Glutamatergic neuron (in vitro differentiated cells): ENCODE measurements at regions not wholly inside any gene's neighbourhood (a gene's known extent, or its start where the extent isn't known, plus 50 kb on each side); places are given as distances from the start of the nearest gene placed in this dataset.

Experiments
- DNase-seq: peaks from one replicate; pipeline ENCODE4 v3.0.0; 2022
- H3K27ac Mint-ChIP-seq: one replicate; pipeline ENCODE4 v1.8.0; 2020; ENCODE audit warnings: mild to moderate bottlenecking, mixed read lengths, inconsistent platforms; ENCODE audit not compliant: unreplicated experiment
- H3K27me3 Mint-ChIP-seq: one replicate; pipeline ENCODE4 v1.8.0; 2020; ENCODE audit warnings: mild to moderate bottlenecking, moderate library complexity, mixed read lengths, inconsistent platforms; ENCODE audit not compliant: unreplicated experiment
- H3K36me3 Mint-ChIP-seq: one replicate; pipeline ENCODE4 v1.8.0; 2020; ENCODE audit warnings: mild to moderate bottlenecking, mixed read lengths, inconsistent platforms; ENCODE audit not compliant: unreplicated experiment
- H3K4me1 Mint-ChIP-seq: one replicate; pipeline ENCODE4 v1.8.0; 2020; ENCODE audit warnings: mild to moderate bottlenecking, low read depth, mixed read lengths, inconsistent platforms; ENCODE audit not compliant: unreplicated experiment
- H3K4me3 Mint-ChIP-seq: one replicate; pipeline ENCODE4 v1.8.0; 2020; ENCODE audit warnings: mild to moderate bottlenecking, mixed read lengths, inconsistent platforms; ENCODE audit not compliant: unreplicated experiment
- H3K9me3 Mint-ChIP-seq: one replicate; pipeline ENCODE4 v1.8.0; 2020; ENCODE audit warnings: mild to moderate bottlenecking, moderate library complexity, mixed read lengths, inconsistent platforms; ENCODE audit not compliant: unreplicated experiment
- CTCF ChIP-seq: fragments of 200-600 bp; sonication (generic); IDR thresholded peaks from one replicate; pipeline ENCODE4 v1.5.0; 2021; ENCODE audit not compliant: partially characterized antibody, unreplicated experiment

- Mint-ChIP-seq H3K4me3 (no peak overlapping the region), H3K4me1 (no peaks in the 10 kb centered on the region), H3K27ac (no peak overlapping the region), H3K9me3 (no peaks in the 10 kb centered on the region), H3K36me3 (no peaks in the 10 kb centered on the region), H3K27me3 (peaks cover 2% of the 10 kb centered on the region)
- no peak for TF ChIP-seq CTCF
- DNase-seq = no peak
Measured at GRCh38 chr20:21653628-21654027, 51.8 kb upstream of the PAX1 start.

- H3K9me3 Mint-ChIP-seq = no peaks in the 10 kb centered on the region
- no peak for DNase-seq
- H3K27me3 Mint-ChIP-seq = peaks cover 2% of the 10 kb centered on the region
- no peaks in the 10 kb centered on the region for H3K36me3 Mint-ChIP-seq
- no peak overlapping the region for H3K4me3 Mint-ChIP-seq
- no peak overlapping the region for H3K27ac Mint-ChIP-seq
- TF ChIP-seq CTCF = no peak
- H3K4me1 Mint-ChIP-seq = no peaks in the 10 kb centered on the region
Measured at GRCh38 chr20:21643417-21643816, 62.0 kb upstream of the PAX1 start.

- DNase-seq = no peak
- H3K27me3 Mint-ChIP-seq = peaks cover 2% of the 10 kb centered on the region
Measured at GRCh38 chr20:21640556-21640955, 64.9 kb upstream of the PAX1 start.

GRCh38 chr20:21633829-21634228 lies 71.6 kb upstream of the PAX1 start:
- no peak for TF ChIP-seq CTCF
- Mint-ChIP-seq H3K9me3 (peaks cover 2% of the 10 kb centered on the region), H3K27me3 (no peaks in the 10 kb centered on the region), H3K4me3 (no peak overlapping the region), H3K4me1 (no peaks in the 10 kb centered on the region), H3K27ac (no peak overlapping the region), H3K36me3 (no peaks in the 10 kb centered on the region)
- DNase-seq = no peak

More at GRCh38 chr20:21640556-21640955, 64.9 kb upstream of the PAX1 start:
- no peak for TF ChIP-seq CTCF
- no peaks in the 10 kb centered on the region for H3K4me1 Mint-ChIP-seq
- H3K27ac Mint-ChIP-seq = no peak overlapping the region
- H3K36me3 Mint-ChIP-seq = no peaks in the 10 kb centered on the region
- H3K4me3 Mint-ChIP-seq = no peak overlapping the region
- H3K9me3 Mint-ChIP-seq = no peaks in the 10 kb centered on the region

GRCh38 chr20:21632735-21633053 lies 72.8 kb upstream of the PAX1 start:
- Mint-ChIP-seq H3K27me3 (no peaks in the 10 kb centered on the region), H3K9me3 (peaks cover 2% of the 10 kb centered on the region), H3K27ac (no peak overlapping the region), H3K36me3 (no peaks in the 10 kb centered on the region), H3K4me1 (no peaks in the 10 kb centered on the region), H3K4me3 (no peak overlapping the region)
- TF ChIP-seq CTCF = no peak
- no peak for DNase-seq
